Mucosa of descending colon (tissue), 3 donors: ENCODE measurements at regions not wholly inside any gene's neighbourhood (a gene's known extent, or its start where the extent isn't known, plus 50 kb on each side); places are given as distances from the start of the nearest gene placed in this dataset.

ENCODE experiments used
- ATAC-seq: fragments of 200-7000 bp; cut with Tn5 transposase; one replicate; pipeline ENCODE4 v1.9.1; 2020; ENCODE audit warnings: mild to moderate bottlenecking, moderate library complexity
- DNase-seq, 3 donors: peaks; one replicate each; pipeline ENCODE4 v3.0.0-alpha.2; 2020
- H3K36me3 ChIP-seq: fragments of 200-600 bp; one replicate; pipeline ENCODE4 v1.8.0; 2021; ENCODE audit warnings: low read depth, mild to moderate bottlenecking
- H3K4me1 ChIP-seq: fragments of 200-600 bp; one replicate; pipeline ENCODE4 v1.8.0; 2021; ENCODE audit warnings: low read depth, mild to moderate bottlenecking
- H3K4me3 ChIP-seq: fragments of 200-600 bp; one replicate; pipeline ENCODE4 v1.8.0; 2021; ENCODE audit warnings: mild to moderate bottlenecking
- H3K9me3 ChIP-seq: fragments of 200-600 bp; one replicate; pipeline ENCODE4 v1.8.0; 2021; ENCODE audit warnings: mild to moderate bottlenecking
- intact Hi-C, 2 donors: fragments of 100-400 bp; cut with DNase I in 1 of 2; cut with micrococcal nuclease in 1 of 2; formaldehyde crosslinking; loops; one replicate each; pipeline versions ENCODE4 v1.11.0 to v1.11.1; 2022; cut with DNase I, micrococcal nuclease
- TF ChIP-seq, protein P1 (sequence below): fragments of 200-600 bp; IDR thresholded peaks from one replicate; pipeline ENCODE4 v1.8.0; 2022; ENCODE audit warnings: antibody characterized with exemption, mild to moderate bottlenecking
- donor health status: DM: no; HTN: no; CAD: no; lungs with moderate emphysema.
- donor health status: DM: no; HTN: no; CAD: no.
- donor health status: DM: no; HTN: yes; CAD: no.

- DNase-seq (no peak), ATAC-seq (no peak)
- no peaks in the 10 kb centered on the region for H3K36me3 ChIP-seq
- TF ChIP-seq, protein P1, sequence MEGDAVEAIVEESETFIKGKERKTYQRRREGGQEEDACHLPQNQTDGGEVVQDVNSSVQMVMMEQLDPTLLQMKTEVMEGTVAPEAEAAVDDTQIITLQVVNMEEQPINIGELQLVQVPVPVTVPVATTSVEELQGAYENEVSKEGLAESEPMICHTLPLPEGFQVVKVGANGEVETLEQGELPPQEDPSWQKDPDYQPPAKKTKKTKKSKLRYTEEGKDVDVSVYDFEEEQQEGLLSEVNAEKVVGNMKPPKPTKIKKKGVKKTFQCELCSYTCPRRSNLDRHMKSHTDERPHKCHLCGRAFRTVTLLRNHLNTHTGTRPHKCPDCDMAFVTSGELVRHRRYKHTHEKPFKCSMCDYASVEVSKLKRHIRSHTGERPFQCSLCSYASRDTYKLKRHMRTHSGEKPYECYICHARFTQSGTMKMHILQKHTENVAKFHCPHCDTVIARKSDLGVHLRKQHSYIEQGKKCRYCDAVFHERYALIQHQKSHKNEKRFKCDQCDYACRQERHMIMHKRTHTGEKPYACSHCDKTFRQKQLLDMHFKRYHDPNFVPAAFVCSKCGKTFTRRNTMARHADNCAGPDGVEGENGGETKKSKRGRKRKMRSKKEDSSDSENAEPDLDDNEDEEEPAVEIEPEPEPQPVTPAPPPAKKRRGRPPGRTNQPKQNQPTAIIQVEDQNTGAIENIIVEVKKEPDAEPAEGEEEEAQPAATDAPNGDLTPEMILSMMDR: no peak
- H3K9me3 ChIP-seq: no peaks in the 10 kb centered on the region
- intact Hi-C loops: no loop called here
- H3K4me1 ChIP-seq: no peaks in the 10 kb centered on the region
- no peak overlapping the region for H3K4me3 ChIP-seq
Observed at GRCh38 chr1:82762829-82763532, 962.2 kb downstream of the ADGRL2 start.

DNA sequence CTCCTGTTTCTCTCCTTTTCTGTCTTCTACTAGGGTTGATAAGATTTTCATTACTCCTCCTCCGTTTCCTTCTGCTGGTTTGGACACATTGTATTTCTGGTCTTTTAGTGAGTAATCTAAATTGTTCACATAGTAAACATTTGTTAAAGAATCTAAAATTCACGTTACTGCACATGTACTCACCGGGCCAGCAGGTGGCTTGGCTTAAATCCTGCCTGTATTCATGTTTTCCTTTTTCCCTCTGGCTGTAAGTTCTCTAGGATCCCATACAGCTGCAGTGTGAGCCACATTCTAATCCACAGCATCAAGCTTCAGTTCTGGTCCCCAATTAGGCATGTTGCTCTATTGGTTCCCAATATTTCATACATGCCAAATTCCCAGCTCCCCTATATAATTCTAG is 958.3 kb downstream of the ADGRL2 start:
- DNase-seq: no peak
- Histone ChIP-seq H3K4me1 (no peaks in the 10 kb centered on the region), H3K4me3 (no peak overlapping the region), H3K9me3 (no peaks in the 10 kb centered on the region), H3K36me3 (no peaks in the 10 kb centered on the region)
- intact Hi-C loops: no loop called here
- TF ChIP-seq, protein P1: no peak
- ATAC-seq: no peak

DNA sequence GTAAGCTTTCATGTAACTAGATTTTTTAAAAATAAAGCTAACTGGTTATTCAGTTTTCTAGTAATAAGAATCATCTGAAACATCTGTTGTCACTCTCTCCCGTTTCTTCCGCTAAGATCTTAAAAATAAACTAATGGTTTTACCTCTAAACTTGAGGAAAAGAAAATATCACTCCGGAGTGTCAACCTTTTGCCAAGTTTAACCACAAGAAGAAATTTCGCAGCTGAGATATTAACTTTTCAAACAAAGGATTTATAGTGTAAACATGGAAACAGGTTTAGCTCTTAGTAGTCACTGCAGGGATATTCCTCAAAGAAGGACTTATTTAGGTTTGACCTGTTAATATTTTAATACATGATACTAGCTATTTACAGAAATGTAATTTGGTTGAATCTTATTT is 954.9 kb downstream of the ADGRL2 start:
- no peak for ATAC-seq
- Histone ChIP-seq H3K4me1 (no peaks in the 10 kb centered on the region), H3K4me3 (no peak overlapping the region), H3K9me3 (no peaks in the 10 kb centered on the region), H3K36me3 (no peaks in the 10 kb centered on the region)
- no peak for DNase-seq
- TF ChIP-seq, protein P1: no peak
- intact Hi-C loops: no loop called here

DNA sequence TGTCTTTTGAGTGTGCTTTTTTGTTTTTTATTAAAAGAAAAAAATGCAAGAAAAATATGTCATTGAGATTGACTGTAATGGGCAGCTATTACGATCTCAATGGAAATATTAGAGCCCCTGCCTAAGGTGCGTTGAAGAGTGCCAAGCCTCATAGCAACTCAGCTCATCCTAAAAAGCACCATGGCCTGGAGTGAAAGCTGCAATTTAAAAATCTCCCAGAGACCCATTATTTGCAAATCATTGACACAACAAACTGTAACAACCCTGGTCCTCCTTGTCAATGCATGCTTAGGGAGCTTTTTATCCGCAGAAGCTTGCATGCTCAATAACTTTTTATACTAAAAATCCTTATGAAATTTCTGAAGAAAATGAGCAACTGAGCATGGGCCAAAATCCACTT is 954.5 kb downstream of the ADGRL2 start:
- H3K4me3 ChIP-seq: no peak overlapping the region

DNA sequence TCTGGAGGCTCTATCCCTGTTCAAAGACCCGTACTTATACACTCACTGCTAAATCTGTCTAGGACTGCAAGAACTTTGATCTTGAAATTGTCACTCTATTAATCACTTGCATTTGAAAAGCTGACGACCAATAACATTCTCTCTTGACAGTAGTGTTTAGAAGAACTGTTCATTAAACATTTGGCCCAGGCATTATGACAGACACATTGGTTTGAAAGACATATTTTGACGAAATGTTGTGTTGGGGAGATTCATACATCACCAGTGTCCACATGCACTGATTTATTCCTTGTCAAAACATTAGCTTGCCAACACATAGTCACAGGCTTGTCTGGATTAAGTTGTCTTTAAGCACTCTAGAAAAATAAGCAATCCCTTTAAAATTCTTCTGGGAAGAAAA is 951.3 kb downstream of the ADGRL2 start:
- TF ChIP-seq, protein P1: no peak
- H3K4me1 ChIP-seq: no peaks in the 10 kb centered on the region
- no peaks in the 10 kb centered on the region for H3K36me3 ChIP-seq
- DNase-seq (no peak), ATAC-seq (no peak)
- H3K4me3 ChIP-seq: no peak overlapping the region
- H3K9me3 ChIP-seq: no peaks in the 10 kb centered on the region
- intact Hi-C loops: no loop called here

More for the DNA sequence above, 954.5 kb downstream of the ADGRL2 start:
- no peaks in the 10 kb centered on the region for H3K4me1 ChIP-seq
- no peak for ATAC-seq
- H3K9me3 ChIP-seq: no peaks in the 10 kb centered on the region
- no peak for DNase-seq
- no peaks in the 10 kb centered on the region for H3K36me3 ChIP-seq
- intact Hi-C loops: no loop called here
- TF ChIP-seq, protein P1: no peak

- no peak for DNase-seq
- H3K9me3 ChIP-seq: peaks cover 24% of the 10 kb centered on the region
Observed at GRCh38 chr1:82733645-82734044, 932.9 kb downstream of the ADGRL2 start.

More at GRCh38 chr1:82733645-82734044, 932.9 kb downstream of the ADGRL2 start:
- Histone ChIP-seq H3K4me1 (no peaks in the 10 kb centered on the region), H3K4me3 (no peak overlapping the region), H3K36me3 (no peaks in the 10 kb centered on the region)
- intact Hi-C loops: no loop called here
- ATAC-seq: no peak
- TF ChIP-seq, protein P1: no peak
